ENCODE measurements at regions not wholly inside any gene's neighbourhood (a gene's known extent, or its start where the extent isn't known, plus 50 kb on each side); places are given as distances from the start of the nearest gene placed in this dataset.

DNA sequence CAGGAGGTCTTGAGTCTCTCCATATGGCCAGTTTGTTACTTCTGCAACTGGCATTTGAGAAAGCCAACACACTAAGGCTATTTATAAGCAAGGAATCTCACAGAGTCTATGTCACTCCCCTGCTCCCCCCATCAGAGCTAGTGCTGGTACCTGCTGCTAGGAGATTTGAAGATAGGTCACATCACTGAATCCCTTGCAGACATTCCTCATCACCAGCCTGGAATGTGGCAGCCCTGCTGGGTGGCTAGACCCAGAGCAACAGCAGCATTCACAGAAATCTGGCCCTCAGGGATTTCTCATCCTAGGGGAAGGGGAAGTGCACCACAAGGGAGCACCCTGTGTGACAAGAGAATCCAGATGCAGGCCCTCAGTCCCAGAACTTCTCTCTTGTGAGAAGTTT is 672.1 kb downstream of the HACE1 start:
- TF ChIP-seq EZH2 (IDR thresholded peaks at IDR 0.05; ENCODE audit: borderline replicate concordance, low read length): no peak
- TF ChIP-seq, protein P1, sequence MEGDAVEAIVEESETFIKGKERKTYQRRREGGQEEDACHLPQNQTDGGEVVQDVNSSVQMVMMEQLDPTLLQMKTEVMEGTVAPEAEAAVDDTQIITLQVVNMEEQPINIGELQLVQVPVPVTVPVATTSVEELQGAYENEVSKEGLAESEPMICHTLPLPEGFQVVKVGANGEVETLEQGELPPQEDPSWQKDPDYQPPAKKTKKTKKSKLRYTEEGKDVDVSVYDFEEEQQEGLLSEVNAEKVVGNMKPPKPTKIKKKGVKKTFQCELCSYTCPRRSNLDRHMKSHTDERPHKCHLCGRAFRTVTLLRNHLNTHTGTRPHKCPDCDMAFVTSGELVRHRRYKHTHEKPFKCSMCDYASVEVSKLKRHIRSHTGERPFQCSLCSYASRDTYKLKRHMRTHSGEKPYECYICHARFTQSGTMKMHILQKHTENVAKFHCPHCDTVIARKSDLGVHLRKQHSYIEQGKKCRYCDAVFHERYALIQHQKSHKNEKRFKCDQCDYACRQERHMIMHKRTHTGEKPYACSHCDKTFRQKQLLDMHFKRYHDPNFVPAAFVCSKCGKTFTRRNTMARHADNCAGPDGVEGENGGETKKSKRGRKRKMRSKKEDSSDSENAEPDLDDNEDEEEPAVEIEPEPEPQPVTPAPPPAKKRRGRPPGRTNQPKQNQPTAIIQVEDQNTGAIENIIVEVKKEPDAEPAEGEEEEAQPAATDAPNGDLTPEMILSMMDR (IDR thresholded peaks at IDR 0.05; ENCODE audit: low read length): no peak

Data from OCI-LY1 (cell line).